Gastroesophageal sphincter (tissue), 3 donors: ENCODE measurements at regions not wholly inside any gene's neighbourhood (a gene's known extent, or its start where the extent isn't known, plus 50 kb on each side); places are given as distances from the start of the nearest gene placed in this dataset.

Source experiments
- EP300 ChIP-seq: sonication (generic); formaldehyde crosslinking; IDR thresholded peaks from one replicate; pipeline ENCODE4 v1.6.1; 2017; ENCODE audit warnings: antibody characterized with exemption, mild to moderate bottlenecking
- POLR2A ChIP-seq, 2 donors: fragments of 450-650 bp; IDR thresholded peaks; one replicate each; pipeline ENCODE4 v1.6.1; 2017; ENCODE audit warnings: antibody characterized with exemption in 2 of 2, mild to moderate bottlenecking in 2 of 2, moderate library complexity in 1 of 2
- POLR2AphosphoS5 ChIP-seq: sonication (generic); formaldehyde crosslinking; IDR thresholded peaks from one replicate; pipeline ENCODE4 v1.6.1; 2017; ENCODE audit warnings: antibody characterized with exemption
- TF ChIP-seq, protein P1 (sequence below), 4 experiments: fragments of 200-600 bp in 2 of 4; fragments of 450-650 bp in 2 of 4; sonication (generic) in 1 of 4; IDR thresholded peaks; one replicate each; pipeline ENCODE4 v1.5.1; 2017 to 2019; ENCODE audit warnings: antibody characterized with exemption in 4 of 4, mild to moderate bottlenecking in 2 of 4, moderate library complexity in 2 of 4

DNA sequence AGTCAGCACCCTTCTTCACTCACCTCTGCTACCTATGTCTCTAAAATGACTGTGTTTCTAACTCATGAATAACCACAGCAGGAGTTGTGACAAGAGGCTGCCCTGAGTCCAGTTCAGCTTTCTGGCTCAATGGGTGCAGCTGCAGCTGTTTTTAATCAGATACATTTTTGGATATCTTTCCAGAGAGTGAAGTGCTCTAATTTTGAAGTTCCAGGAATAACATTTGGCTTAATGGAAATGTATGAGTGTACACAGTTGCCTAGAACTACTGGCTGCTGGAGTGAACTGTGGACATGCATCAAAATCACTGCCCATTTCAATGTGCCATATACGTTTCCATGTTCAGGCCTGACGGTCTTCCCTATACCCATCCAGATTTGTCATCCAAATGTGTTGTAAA is 769.5 kb upstream of the ANO3 start:
- TF ChIP-seq POLR2AphosphoS5: peak; percentile 39
- TF ChIP-seq, protein P1, sequence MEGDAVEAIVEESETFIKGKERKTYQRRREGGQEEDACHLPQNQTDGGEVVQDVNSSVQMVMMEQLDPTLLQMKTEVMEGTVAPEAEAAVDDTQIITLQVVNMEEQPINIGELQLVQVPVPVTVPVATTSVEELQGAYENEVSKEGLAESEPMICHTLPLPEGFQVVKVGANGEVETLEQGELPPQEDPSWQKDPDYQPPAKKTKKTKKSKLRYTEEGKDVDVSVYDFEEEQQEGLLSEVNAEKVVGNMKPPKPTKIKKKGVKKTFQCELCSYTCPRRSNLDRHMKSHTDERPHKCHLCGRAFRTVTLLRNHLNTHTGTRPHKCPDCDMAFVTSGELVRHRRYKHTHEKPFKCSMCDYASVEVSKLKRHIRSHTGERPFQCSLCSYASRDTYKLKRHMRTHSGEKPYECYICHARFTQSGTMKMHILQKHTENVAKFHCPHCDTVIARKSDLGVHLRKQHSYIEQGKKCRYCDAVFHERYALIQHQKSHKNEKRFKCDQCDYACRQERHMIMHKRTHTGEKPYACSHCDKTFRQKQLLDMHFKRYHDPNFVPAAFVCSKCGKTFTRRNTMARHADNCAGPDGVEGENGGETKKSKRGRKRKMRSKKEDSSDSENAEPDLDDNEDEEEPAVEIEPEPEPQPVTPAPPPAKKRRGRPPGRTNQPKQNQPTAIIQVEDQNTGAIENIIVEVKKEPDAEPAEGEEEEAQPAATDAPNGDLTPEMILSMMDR (IDR thresholded peaks at IDR 0.05): no peak
- TF ChIP-seq EP300: no peak
- no peak for TF ChIP-seq POLR2A (IDR thresholded peaks at IDR 0.05)
